ENCODE measurements at regions not wholly inside any gene's neighbourhood (a gene's known extent, or its start where the extent isn't known, plus 50 kb on each side); places are given as distances from the start of the nearest gene placed in this dataset.

- no peak for TF ChIP-seq CTCF (IDR thresholded peaks at IDR 0.05)
- no peak for TF ChIP-seq POLR2A (IDR thresholded peaks at IDR 0.05)
These were observed 133.7 kb downstream of the SLC28A3 start for GRCh38 chr9:84206801-84207370.

All from uterus (tissue), 2 donors.